ENCODE measurements at regions not wholly inside any gene's neighbourhood (a gene's known extent, or its start where the extent isn't known, plus 50 kb on each side); places are given as distances from the start of the nearest gene placed in this dataset.

DNA sequence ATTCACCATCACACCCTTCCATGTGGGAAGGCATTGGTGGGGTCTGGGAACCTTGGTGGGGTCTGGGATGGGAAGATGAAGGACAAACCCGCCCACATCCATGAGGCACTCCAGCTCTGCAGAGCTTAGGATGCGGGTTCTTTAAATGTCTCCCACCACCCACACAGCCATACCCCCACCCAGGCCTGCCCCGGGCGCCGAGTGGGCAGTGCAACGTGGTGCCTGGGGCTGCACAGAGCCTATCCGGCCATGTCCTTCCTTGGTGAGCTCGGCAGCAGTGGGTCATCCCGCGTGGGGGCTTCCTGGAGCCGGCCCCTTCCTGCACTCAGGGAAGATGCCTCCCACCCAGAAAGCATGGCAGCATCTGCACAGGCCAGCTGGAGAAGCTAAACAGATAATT is 163.5 kb upstream of the TCERG1L start:
- TF ChIP-seq EP300 (IDR thresholded peaks at IDR 0.05): no peak
- TF ChIP-seq, protein P1, sequence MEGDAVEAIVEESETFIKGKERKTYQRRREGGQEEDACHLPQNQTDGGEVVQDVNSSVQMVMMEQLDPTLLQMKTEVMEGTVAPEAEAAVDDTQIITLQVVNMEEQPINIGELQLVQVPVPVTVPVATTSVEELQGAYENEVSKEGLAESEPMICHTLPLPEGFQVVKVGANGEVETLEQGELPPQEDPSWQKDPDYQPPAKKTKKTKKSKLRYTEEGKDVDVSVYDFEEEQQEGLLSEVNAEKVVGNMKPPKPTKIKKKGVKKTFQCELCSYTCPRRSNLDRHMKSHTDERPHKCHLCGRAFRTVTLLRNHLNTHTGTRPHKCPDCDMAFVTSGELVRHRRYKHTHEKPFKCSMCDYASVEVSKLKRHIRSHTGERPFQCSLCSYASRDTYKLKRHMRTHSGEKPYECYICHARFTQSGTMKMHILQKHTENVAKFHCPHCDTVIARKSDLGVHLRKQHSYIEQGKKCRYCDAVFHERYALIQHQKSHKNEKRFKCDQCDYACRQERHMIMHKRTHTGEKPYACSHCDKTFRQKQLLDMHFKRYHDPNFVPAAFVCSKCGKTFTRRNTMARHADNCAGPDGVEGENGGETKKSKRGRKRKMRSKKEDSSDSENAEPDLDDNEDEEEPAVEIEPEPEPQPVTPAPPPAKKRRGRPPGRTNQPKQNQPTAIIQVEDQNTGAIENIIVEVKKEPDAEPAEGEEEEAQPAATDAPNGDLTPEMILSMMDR (IDR thresholded peaks at IDR 0.05): no peak
